OCI-LY1 (cell line): ENCODE measurements at regions not wholly inside any gene's neighbourhood (a gene's known extent, or its start where the extent isn't known, plus 50 kb on each side); places are given as distances from the start of the nearest gene placed in this dataset.

ENCODE experiments used
- EZH2 ChIP-seq: fragments of 200-600 bp; sonication (generic), shearing (Covaris generic); IDR thresholded peaks from 2 replicates; pipeline ENCODE4 v1.8.0; 2017; ENCODE audit warnings: borderline replicate concordance, mixed run types, mild to moderate bottlenecking, antibody characterized with exemption, low read length, moderate library complexity, mixed read lengths
- TF ChIP-seq, protein P1 (sequence below): fragments of 200-600 bp; sonication (generic), shearing (Covaris generic); IDR thresholded peaks from 2 replicates; pipeline ENCODE4 v1.5.1; 2017; ENCODE audit warnings: mild to moderate bottlenecking, antibody characterized with exemption, low read length, moderate library complexity, mixed read lengths

DNA sequence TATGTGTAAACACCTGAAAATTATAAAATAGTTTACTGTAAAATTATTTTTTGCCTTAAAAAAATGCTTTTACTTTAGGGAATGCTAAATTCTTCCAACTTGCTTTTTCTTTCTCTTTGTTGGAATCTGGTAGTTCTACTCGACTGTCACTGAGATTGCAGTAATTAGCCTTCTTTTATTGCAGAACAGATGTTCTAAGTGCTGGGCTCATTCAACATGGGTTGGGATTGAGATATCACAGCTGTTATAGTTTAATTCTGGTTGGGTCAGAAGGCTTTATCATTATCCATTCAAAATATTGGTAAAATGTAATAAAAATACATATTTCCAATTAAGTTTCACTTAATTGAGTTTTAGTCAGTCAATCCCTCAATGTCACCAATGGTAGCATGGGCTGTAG is 686.7 kb downstream of the CDH18 start:
- no peak for TF ChIP-seq EZH2
- TF ChIP-seq, protein P1, sequence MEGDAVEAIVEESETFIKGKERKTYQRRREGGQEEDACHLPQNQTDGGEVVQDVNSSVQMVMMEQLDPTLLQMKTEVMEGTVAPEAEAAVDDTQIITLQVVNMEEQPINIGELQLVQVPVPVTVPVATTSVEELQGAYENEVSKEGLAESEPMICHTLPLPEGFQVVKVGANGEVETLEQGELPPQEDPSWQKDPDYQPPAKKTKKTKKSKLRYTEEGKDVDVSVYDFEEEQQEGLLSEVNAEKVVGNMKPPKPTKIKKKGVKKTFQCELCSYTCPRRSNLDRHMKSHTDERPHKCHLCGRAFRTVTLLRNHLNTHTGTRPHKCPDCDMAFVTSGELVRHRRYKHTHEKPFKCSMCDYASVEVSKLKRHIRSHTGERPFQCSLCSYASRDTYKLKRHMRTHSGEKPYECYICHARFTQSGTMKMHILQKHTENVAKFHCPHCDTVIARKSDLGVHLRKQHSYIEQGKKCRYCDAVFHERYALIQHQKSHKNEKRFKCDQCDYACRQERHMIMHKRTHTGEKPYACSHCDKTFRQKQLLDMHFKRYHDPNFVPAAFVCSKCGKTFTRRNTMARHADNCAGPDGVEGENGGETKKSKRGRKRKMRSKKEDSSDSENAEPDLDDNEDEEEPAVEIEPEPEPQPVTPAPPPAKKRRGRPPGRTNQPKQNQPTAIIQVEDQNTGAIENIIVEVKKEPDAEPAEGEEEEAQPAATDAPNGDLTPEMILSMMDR = no peak
